NCI-H146 treated with DMSO at 0.1 percent for 48 hours (cell line): ENCODE measurements at regions not wholly inside any gene's neighbourhood (a gene's known extent, or its start where the extent isn't known, plus 50 kb on each side); places are given as distances from the start of the nearest gene placed in this dataset.

ENCODE experiments used
- DNase-seq: peaks from one replicate; lab custom pipeline; 2025; ENCODE audit not compliant: unreplicated experiment; lab: John Stamatoyannopoulos, UW

DNA sequence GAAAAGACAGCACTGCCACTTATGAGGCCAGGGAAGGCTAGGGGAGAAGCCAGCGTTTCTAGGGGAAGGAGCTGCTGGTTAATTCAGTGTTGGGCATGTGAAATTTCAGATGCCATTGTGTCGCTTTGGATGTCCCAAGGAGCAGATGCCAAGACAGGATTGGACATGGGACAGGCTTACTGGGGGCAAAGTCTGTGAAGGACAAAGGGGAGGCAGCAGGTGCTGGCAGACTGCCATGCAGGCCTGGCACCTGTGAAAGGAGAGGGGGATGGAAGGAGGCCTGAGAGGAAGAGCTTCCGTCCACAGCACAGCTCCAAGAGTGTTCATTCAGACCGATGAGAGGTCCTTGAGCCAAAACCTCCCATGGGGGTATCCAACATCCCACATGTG, 255.5 kb upstream of the RPL38 start:
- no peak for DNase-seq

- DNase-seq = no peak
These were observed 253.4 kb upstream of the RPL38 start for GRCh38 chr17:73949903-73950592.

DNA sequence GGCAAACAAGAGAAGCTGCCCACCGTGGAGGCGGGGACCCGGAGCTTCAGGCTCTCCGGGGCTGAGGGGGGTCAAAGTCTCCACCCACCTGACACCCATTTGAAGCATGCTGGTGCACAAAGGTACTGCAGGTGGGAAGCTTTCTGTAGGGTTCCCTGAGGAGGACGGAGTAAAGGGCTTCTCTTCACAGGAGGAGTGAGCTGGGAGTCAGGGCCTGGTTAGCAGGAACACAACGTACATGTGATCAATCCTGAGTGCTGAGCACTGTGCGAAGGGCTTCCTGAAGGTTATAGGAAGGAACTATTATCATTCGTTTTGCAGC, 252.9 kb upstream of the RPL38 start:
- no peak for DNase-seq

- no peak for DNase-seq
These were observed 251.4 kb upstream of the RPL38 start for GRCh38 chr17:73952082-73952479.

DNA sequence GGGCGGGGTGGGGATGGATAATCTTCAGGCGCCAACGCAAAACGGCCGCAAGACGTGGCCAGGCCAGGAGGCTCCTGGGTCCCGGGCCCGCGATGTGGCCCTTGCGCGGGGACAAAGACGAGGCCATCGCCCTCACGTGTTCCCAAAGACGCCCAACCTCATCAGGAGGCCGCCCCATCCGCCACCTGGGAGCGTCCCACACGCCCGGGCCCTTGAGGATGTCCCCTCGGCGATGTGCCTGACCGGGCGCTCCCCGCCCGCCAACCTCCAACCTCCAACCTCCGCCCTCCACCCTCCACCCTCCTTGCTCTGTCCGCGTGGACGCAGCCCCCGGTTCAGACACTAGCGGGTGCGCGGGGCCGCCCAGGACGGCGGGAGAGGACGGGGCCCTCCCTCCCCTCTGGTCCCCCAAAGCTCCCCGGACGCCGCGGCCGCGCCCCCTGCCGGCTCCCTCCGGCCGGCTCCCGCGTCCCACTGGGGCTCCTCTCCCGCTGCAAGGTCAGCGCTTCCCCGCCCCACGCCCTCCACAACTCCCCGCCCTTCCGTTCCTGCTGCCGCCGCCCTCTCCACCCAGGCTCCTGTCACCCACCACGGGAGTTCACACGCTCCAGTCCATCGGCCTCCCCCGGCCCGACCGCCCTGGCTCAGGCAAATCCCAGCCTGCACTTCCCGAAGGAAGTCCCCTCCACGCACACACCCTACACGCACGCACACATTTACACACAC, 250.8 kb upstream of the RPL38 start:
- DNase-seq = no peak

- no peak for DNase-seq
These were observed 250.1 kb upstream of the RPL38 start for GRCh38 chr17:73953206-73954033.

DNA sequence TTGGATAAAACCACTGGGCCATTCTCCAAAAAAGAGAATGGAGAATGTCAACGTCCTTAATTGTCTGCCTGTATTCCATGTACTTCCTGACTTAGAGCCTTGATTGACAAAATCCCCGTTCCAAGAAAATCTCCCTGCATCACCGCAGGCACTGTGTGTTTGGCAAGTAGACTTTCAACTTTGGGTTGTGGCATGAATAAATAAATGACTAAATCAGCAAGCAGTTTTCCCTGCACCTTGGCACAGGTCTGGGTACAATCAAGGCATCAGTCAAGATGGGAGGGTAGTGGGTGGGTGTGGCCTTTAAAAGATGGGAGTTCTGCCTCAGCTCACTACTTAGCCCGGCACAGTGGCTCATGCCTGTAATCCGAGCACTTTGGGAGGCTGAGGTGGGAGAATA, 248.5 kb upstream of the RPL38 start:
- DNase-seq = no peak

DNA sequence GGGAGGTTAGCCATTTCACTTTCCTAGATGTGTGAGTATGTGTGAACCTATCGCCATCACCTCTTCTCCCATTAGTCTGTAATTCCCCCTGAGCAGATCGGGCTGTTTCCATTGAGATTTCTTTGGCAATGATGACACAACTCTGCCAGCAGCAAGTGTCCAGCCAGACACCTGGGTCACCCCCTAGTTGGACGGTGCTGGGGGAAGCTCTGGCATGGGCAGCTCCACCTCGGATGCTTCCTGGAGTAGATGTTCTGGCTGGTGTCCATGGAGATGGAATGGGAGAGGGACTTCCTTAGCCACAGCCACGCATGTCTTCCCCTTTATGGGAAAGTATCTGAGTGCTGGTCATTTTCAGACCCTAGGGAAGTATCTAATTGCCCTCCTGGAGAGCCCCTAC, 247.9 kb upstream of the RPL38 start:
- no peak for DNase-seq

GRCh38 chr17:73956169-73956568, 247.3 kb upstream of the RPL38 start:
- DNase-seq = no peak

DNA sequence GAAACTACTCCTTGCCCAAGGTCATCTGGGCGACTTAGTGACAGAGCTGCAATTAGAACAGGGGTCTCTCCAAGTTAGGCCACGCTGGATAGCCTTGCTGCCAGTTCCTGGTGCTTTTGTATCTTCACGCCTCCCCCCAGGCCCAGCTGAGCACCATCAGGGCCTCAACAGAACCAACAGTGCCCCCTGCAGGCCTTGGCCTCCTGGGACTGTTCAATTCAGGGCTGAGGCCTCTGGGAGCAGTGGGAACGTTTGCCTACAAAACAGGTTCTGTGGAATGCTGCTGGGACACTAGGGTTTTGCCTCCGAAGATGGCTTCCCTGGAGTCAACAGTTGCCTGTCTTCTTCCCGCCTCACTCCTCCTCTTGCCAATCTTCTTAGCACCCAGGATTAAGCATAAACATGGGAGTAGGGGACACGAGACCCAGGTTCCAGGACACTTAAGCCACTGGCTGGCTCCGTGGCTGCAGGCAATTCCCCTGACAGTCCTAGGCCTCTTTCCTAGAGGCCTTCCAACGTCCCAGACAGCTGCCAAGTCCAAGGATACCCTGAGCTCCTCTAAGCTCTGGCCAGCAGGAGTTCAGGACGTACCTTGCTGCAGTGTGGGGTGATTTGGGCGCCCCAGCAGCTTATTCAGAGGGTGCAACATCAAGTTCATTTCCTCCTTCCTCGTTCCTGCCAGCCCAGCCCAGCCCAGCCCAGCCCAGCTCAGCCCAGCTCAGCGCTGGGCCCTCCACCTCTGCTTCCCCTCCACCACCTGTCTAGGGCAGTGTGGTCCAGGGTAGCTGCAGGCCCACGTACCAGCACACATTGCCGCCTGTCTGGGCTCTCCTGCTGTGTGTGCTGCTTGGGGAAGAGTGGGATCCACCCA, 246.6 kb upstream of the RPL38 start:
- DNase-seq = no peak

GRCh38 chr17:73957564-73957963, 245.9 kb upstream of the RPL38 start:
- DNase-seq = no peak

DNA sequence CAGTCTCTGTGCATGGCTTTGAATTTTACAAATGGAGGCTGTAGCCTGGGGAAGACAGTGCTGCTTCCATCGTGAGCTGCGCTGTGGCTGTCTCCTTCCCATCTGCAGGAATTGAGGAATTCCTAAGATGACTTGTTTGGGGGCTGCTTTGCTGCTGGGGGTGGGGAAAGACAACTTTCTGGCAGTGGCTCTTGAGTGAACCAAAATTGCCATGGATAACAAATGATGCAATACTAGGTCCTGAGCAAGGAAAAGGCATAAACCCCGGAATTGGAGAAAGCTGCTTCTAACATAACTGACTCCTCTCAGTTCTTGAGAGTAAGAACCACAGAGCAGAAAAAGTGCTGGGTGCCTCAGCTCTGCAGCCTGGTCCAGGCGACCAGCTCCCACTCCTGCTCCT, 245.0 kb upstream of the RPL38 start:
- DNase-seq = no peak

DNA sequence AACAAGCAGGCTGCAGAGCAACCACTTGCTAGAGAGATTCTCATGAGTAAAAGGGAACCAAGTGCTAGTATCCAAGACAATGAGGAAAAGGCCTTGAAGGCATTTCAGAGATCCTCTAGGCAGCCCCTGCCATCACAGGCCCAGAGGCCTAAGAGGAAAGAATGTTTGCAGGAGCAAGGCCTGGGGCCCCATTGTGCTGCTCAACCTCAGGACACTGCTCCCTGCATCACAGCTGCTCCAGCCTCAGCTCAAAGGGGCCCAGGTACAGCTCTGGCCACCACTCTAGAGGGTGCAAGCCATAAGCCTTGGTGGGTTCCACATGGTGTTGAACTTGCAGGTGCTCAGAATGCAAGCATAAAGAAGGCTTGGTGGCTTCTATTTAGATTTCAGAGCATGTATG, 243.0 kb upstream of the RPL38 start:
- DNase-seq = no peak

GRCh38 chr17:73962308-73962707, 241.2 kb upstream of the RPL38 start:
- no peak for DNase-seq

DNA sequence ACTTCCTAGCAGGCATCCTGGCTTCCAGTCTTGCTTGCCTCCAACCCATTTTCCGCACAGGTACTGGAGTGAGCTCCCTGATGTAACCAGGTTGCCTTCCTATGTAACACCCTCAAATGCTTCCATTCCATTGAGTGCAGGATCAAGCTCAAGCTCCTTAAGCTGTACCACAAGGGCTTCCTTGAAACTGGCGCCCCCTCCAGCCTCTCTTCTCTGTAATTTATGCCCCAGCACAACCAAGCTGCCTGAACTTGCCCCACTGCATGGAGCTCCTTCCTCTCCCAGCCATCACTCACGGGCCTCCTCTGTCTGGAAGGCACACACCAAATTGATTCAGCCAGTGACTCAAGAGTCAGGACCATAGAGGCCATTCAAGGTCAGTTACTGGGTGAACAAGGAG, 234.8 kb upstream of the RPL38 start:
- DNase-seq = no peak

GRCh38 chr17:73969956-73970355, 233.5 kb upstream of the RPL38 start:
- no peak for DNase-seq

DNA sequence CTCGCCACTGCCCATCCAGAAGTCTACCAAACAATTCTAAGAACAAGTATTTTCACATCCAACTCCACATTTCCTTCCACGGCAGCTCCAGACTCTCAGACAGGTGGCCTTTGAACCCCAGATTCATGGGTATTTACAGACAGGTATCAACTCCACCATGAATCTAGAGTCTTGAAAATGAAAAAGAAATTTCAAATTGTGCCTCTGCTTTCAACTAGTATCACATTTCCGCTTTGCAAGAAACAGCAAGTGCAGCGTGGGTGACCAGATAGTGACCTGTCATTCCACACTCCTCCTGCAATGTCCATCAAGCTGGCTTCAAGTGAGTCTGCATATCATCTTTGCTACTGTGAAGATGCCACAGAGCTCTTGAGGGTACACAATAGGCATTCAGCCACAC, 232.4 kb upstream of the RPL38 start:
- DNase-seq = no peak

DNA sequence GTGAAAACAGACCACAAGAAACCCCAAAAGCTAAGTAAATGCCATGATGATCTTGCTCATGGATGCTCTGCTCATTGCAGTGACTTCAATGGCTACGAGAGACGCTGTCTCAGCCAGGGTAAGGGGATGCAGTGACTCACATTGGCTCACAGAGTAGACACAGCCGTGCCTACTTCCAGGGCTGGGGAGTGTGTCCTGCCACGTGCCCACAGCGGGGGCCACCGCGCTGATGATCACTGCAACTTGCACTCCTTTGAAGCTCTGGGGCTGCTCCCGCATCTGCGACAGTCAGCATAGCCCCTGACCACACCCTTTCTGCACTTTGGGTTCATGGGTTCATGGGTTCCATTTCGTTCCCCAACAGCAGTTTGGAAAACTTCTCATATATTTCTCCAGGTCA, 231.4 kb upstream of the RPL38 start:
- DNase-seq = no peak

GRCh38 chr17:73972901-73973300, 230.6 kb upstream of the RPL38 start:
- no peak for DNase-seq

DNA sequence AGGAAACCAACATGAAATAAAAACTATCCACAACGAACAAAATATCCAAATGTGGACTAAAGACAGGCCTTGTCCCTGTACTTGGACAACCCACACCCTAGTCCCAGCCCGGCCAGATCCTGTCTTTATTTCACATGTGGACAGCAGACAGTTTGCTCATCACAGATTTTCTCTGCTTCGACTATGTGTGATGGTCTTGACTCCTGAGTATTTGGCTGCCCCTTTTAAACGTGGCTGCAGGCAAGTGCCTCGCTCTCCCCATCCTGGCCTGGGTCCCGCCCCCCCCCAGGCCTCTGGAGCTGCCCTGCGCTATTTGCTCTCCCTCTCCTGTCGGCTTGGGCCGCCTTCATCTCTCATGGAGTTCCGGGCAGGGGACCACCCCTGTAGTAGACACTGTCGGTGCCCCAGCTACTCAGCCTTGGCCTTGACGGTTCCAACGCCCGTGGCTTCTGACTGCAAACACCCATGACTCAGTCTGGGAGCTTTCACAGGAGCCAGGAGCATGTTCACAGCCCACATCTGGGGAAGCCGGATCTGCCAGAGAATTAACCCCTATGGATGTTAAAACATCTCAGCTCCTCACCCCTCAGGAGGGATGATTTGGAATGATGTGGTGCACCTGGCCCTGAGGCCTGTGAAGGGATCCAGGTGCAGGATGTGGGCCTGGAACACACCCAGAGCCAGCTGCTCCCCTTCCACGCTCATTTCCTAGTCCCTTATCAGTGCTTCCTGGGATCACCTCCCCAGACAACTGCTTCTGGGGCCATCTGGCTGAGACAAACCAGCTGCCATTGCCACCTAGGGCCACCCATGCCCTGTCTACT, 229.7 kb upstream of the RPL38 start:
- DNase-seq = no peak
